ENCODE measurements at regions not wholly inside any gene's neighbourhood (a gene's known extent, or its start where the extent isn't known, plus 50 kb on each side); places are given as distances from the start of the nearest gene placed in this dataset.

GRCh38 chr9:86997156-86997555, 49.9 kb upstream of the GAS1 start:
- DNase-seq (ENCODE audit: low read depth in 1 of 2, low spot score in 1 of 2) = peak in 1 of 2 donors; percentile 30
- no peaks in the 10 kb centered on the region for H3K36me3 ChIP-seq
- no peaks in the 10 kb centered on the region for H3K4me1 ChIP-seq (ENCODE audit: low read depth)
- H3K27me3 ChIP-seq = no peaks in the 10 kb centered on the region
- no peak overlapping the region for H3K27ac ChIP-seq
- TF ChIP-seq, protein P1, sequence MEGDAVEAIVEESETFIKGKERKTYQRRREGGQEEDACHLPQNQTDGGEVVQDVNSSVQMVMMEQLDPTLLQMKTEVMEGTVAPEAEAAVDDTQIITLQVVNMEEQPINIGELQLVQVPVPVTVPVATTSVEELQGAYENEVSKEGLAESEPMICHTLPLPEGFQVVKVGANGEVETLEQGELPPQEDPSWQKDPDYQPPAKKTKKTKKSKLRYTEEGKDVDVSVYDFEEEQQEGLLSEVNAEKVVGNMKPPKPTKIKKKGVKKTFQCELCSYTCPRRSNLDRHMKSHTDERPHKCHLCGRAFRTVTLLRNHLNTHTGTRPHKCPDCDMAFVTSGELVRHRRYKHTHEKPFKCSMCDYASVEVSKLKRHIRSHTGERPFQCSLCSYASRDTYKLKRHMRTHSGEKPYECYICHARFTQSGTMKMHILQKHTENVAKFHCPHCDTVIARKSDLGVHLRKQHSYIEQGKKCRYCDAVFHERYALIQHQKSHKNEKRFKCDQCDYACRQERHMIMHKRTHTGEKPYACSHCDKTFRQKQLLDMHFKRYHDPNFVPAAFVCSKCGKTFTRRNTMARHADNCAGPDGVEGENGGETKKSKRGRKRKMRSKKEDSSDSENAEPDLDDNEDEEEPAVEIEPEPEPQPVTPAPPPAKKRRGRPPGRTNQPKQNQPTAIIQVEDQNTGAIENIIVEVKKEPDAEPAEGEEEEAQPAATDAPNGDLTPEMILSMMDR (IDR thresholded peaks at IDR 0.05; ENCODE audit: low read depth, low read length) = no peak
- no peaks in the 10 kb centered on the region for H3K9me3 ChIP-seq (ENCODE audit: low read depth)
- no peak overlapping the region for H3K4me3 ChIP-seq

DNA sequence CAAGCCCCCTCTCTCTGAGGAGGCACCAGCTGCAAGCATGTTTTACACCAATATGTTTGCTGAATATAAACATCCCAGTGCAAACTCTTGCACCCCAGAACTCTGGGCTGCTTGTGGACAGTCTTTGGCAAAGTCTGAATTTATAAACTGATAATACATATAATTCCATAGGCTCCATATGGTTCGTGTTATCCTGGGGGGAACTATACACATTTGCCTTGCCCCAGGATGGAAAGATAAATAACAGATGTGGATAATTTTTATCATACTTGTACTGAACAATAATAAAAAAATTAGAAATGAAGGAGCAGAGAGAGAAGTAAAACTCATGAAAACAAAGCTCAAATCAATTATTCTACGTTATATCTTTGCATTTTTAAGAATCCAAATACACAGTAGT, 50.6 kb upstream of the GAS1 start:
- H3K36me3 ChIP-seq = no peaks in the 10 kb centered on the region
- TF ChIP-seq, protein P1 (IDR thresholded peaks at IDR 0.05; ENCODE audit: low read depth, low read length) = no peak
- no peak overlapping the region for H3K4me3 ChIP-seq
- no peak overlapping the region for H3K27ac ChIP-seq
- H3K4me1 ChIP-seq (ENCODE audit: low read depth) = no peaks in the 10 kb centered on the region
- no peaks in the 10 kb centered on the region for H3K27me3 ChIP-seq
- no peak for DNase-seq (ENCODE audit: low read depth in 1 of 2, low spot score in 1 of 2)
- no peaks in the 10 kb centered on the region for H3K9me3 ChIP-seq (ENCODE audit: low read depth)

GRCh38 chr9:87002517-87002916, 55.2 kb upstream of the GAS1 start:
- Histone ChIP-seq H3K36me3 (no peaks in the 10 kb centered on the region), H3K9me3 (ENCODE audit: low read depth) (no peaks in the 10 kb centered on the region), H3K4me3 (no peak overlapping the region), H3K4me1 (ENCODE audit: low read depth) (no peaks in the 10 kb centered on the region), H3K27ac (no peak overlapping the region), H3K27me3 (no peaks in the 10 kb centered on the region)
- TF ChIP-seq, protein P1 (IDR thresholded peaks at IDR 0.05; ENCODE audit: low read depth, low read length) = no peak
- no peak for DNase-seq (ENCODE audit: low read depth in 1 of 2, low spot score in 1 of 2)

DNA sequence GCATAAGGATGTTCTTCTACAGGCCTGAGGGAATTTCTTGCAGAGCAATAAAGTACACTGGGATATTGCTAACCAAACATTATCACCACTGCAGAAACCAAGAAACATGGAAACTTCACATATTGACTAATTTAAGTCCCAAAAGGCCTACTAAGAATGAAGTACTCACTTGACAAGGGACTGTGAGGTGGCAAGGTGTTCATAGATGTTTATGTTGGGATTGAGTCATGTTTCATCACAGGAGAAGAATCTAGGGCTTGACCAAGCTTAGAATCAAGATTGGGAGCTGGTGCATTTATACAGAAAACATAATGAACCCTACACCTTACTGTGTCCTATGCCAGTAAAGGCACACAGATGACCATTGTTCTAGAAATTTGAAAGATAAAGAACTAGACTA, 56.7 kb upstream of the GAS1 start:
- Histone ChIP-seq H3K27ac (no peak overlapping the region), H3K27me3 (no peaks in the 10 kb centered on the region), H3K36me3 (no peaks in the 10 kb centered on the region), H3K4me3 (no peak overlapping the region), H3K4me1 (ENCODE audit: low read depth) (no peaks in the 10 kb centered on the region), H3K9me3 (ENCODE audit: low read depth) (no peaks in the 10 kb centered on the region)
- no peak for DNase-seq (ENCODE audit: low read depth in 1 of 2, low spot score in 1 of 2)
- TF ChIP-seq, protein P1 (IDR thresholded peaks at IDR 0.05; ENCODE audit: low read depth, low read length) = no peak

- no peaks in the 10 kb centered on the region for H3K9me3 ChIP-seq (ENCODE audit: low read depth)
- TF ChIP-seq, protein P1 (IDR thresholded peaks at IDR 0.05; ENCODE audit: low read depth, low read length) = no peak
These were observed 59.6 kb upstream of the GAS1 start for GRCh38 chr9:87006956-87007355.

More at GRCh38 chr9:87006956-87007355, 59.6 kb upstream of the GAS1 start:
- Histone ChIP-seq H3K27ac (no peak overlapping the region), H3K36me3 (no peaks in the 10 kb centered on the region), H3K4me3 (no peak overlapping the region), H3K4me1 (ENCODE audit: low read depth) (no peaks in the 10 kb centered on the region), H3K27me3 (no peaks in the 10 kb centered on the region)
- no peak for DNase-seq (ENCODE audit: low read depth in 1 of 2, low spot score in 1 of 2)

Data from cardiac muscle cell (in vitro differentiated cells and primary cell).